WTC11 (cell line): ENCODE measurements at regions not wholly inside any gene's neighbourhood (a gene's known extent, or its start where the extent isn't known, plus 50 kb on each side); places are given as distances from the start of the nearest gene placed in this dataset.

Source experiments
- ATAC-seq: fragments of 200-7000 bp; cut with Tn5 transposase; 2 replicates; pipeline ENCODE4 v1.10.0; 2021; ENCODE audit warnings: mild to moderate bottlenecking, moderate library complexity
- CTCF ChIA-PET: fragments of 300-600 bp; sonication (Branson Sonifier 250); formaldehyde crosslinking; loops from one replicate; lab custom pipeline; 2021; ENCODE audit warnings: antibody characterized with exemption; lab: Charles Lee
- POLR2A ChIA-PET: fragments of 350-600 bp; sonication (Branson Sonifier 250); formaldehyde crosslinking; loops from one replicate; lab custom pipeline; 2021; ENCODE audit warnings: antibody characterized with exemption; lab: Charles Lee
- DNase-seq: peaks from one replicate; pipeline ENCODE4 v3.0.0; 2021; ENCODE audit warnings: low spot score
- H3K27ac Mint-ChIP-seq: 2 replicates; pipeline ENCODE4 v1.8.0; 2021; ENCODE audit warnings: mixed read lengths
- H3K27me3 Mint-ChIP-seq: 2 replicates; pipeline ENCODE4 v1.8.0; 2021; ENCODE audit warnings: low read depth, mild to moderate bottlenecking, moderate library complexity, mixed read lengths
- H3K36me3 Mint-ChIP-seq: 2 replicates; pipeline ENCODE4 v1.8.0; 2021; ENCODE audit warnings: mixed read lengths
- H3K4me1 Mint-ChIP-seq: 2 replicates; pipeline ENCODE4 v1.8.0; 2022; ENCODE audit warnings: mixed read lengths
- H3K4me3 Mint-ChIP-seq: 2 replicates; pipeline ENCODE4 v1.8.0; 2021; ENCODE audit warnings: mild to moderate bottlenecking, moderate library complexity, mixed read lengths
- H3K9me3 Mint-ChIP-seq: 2 replicates; pipeline ENCODE4 v1.8.0; 2021; ENCODE audit warnings: mixed read lengths
- AR ChIP-seq: fragments of 250-450 bp; sonication (Bioruptor Pico); IDR thresholded peaks from 2 replicates; pipeline ENCODE4 v1.9.0; 2021; ENCODE audit warnings: mild to moderate bottlenecking
- ERG ChIP-seq: fragments of 250-450 bp; sonication (Bioruptor Pico); IDR thresholded peaks from 2 replicates; pipeline ENCODE4 v1.8.0; 2021; ENCODE audit warnings: mild to moderate bottlenecking
- FOXP1 ChIP-seq: sonication (generic); formaldehyde crosslinking; IDR thresholded peaks from 2 replicates; pipeline ENCODE4 v1.8.0; 2022; ENCODE audit warnings: missing genetic modification reagents, mild to moderate bottlenecking, moderate library complexity, borderline replicate concordance
- JAZF1 ChIP-seq: fragments of 250-450 bp; sonication (Bioruptor Pico); IDR thresholded peaks from 2 replicates; pipeline ENCODE4 v1.9.0; 2021; ENCODE audit warnings: moderate library complexity, mild to moderate bottlenecking, inconsistent platforms
- KAT7 ChIP-seq: sonication (generic); formaldehyde crosslinking; IDR thresholded peaks from 2 replicates; pipeline ENCODE4 v1.8.1; 2023; ENCODE audit warnings: missing genetic modification reagents, mild to moderate bottlenecking, borderline replicate concordance
- NFATC4 ChIP-seq: fragments of 250-450 bp; sonication (Bioruptor Pico); IDR thresholded peaks from 2 replicates; pipeline ENCODE4 v1.9.0; 2021; ENCODE audit warnings: mild to moderate bottlenecking
- PREB ChIP-seq: sonication (generic); formaldehyde crosslinking; IDR thresholded peaks from 2 replicates; pipeline ENCODE4 v1.8.1; 2022; ENCODE audit warnings: mild to moderate bottlenecking, missing genetic modification reagents, moderate library complexity, borderline replicate concordance
- PRRX2 ChIP-seq: fragments of 250-450 bp; sonication (Bioruptor Pico); IDR thresholded peaks from 2 replicates; pipeline ENCODE4 v1.8.0; 2021; ENCODE audit warnings: mild to moderate bottlenecking
- RELA ChIP-seq: sonication (generic); formaldehyde crosslinking; IDR thresholded peaks from 2 replicates; pipeline ENCODE4 v1.8.1; 2022; ENCODE audit warnings: missing genetic modification reagents, mild to moderate bottlenecking, borderline replicate concordance
- SMAD4 ChIP-seq: sonication (generic); formaldehyde crosslinking; IDR thresholded peaks from 2 replicates; pipeline ENCODE4 v1.8.0; 2022; ENCODE audit warnings: mild to moderate bottlenecking, missing genetic modification reagents
- SOX15 ChIP-seq: fragments of 250-450 bp; sonication (Bioruptor Pico); IDR thresholded peaks from 2 replicates; pipeline ENCODE4 v1.9.0; 2021; ENCODE audit warnings: mild to moderate bottlenecking
- TEAD1 ChIP-seq: sonication (generic); formaldehyde crosslinking; IDR thresholded peaks from 2 replicates; pipeline ENCODE4 v1.8.0; 2022; ENCODE audit warnings: mild to moderate bottlenecking, missing genetic modification reagents
- ZNF423 ChIP-seq: fragments of 250-450 bp; sonication (Bioruptor Pico); IDR thresholded peaks from 2 replicates; pipeline ENCODE4 v2.1.2; 2022; ENCODE audit warnings: mild to moderate bottlenecking, moderate library complexity
- ZNF512 ChIP-seq: sonication (generic); formaldehyde crosslinking; IDR thresholded peaks from 2 replicates; pipeline ENCODE4 v1.8.1; 2022; ENCODE audit warnings: missing genetic modification reagents, borderline replicate concordance
- ZNF532 ChIP-seq: fragments of 250-450 bp; sonication (Bioruptor Pico); IDR thresholded peaks from 2 replicates; pipeline ENCODE4 v1.9.0; 2021; ENCODE audit warnings: mild to moderate bottlenecking, borderline replicate concordance
- TF ChIP-seq, protein P1 (sequence below): fragments of 250-450 bp; sonication (Bioruptor Pico); IDR thresholded peaks from 2 replicates; pipeline ENCODE4 v2.1.2; 2022; ENCODE audit warnings: mild to moderate bottlenecking, moderate library complexity
- TF ChIP-seq, protein P2 (sequence below): sonication (generic); formaldehyde crosslinking; IDR thresholded peaks from 2 replicates; pipeline ENCODE4 v1.8.0; 2022; ENCODE audit warnings: mild to moderate bottlenecking, missing genetic modification reagents
- TF ChIP-seq, protein P3 (sequence below): sonication (generic); formaldehyde crosslinking; IDR thresholded peaks from 2 replicates; pipeline ENCODE4 v1.8.0; 2022; ENCODE audit warnings: missing genetic modification reagents

DNA sequence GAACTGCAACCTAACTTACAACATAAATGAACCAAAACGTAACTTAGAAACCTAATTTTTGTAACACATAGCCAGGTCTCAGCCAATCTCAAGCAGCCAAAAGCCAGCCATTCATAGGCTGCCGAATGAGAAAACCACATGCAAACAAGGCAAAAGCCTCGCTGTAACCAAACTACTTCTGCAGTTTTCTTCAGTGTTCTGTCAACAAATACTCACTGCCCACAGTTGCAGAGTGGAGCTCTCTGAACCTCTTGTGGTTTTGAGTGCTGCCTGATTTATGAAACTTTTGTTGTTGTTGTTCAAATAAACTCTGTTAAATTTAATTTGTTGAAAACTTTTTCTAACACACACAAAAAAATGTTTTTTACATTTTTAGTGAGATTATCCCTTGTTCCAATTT lies 251.2 kb downstream of the PAPSS1 start:
- CTCF ChIA-PET, result interaction anchor here (0.6 kb wide), 1 partner anchor 434 kb away, joined by 3 read pairs; no protein-coding TSS in a partner anchor
- no peaks in the 10 kb centered on the region for H3K4me1 Mint-ChIP-seq
- TF ChIP-seq AR (CRISPR knock-in tag), result no peak
- POLR2A ChIA-PET, result no interaction called here
- no peaks in the 10 kb centered on the region; the same call in 1 of the 2 replicates for H3K27me3 Mint-ChIP-seq
- ATAC-seq (no peak), DNase-seq (no peak)
- no peak overlapping the region for H3K27ac Mint-ChIP-seq
- H3K36me3 Mint-ChIP-seq, result no peaks in the 10 kb centered on the region
- H3K4me3 Mint-ChIP-seq, result no peak overlapping the region
- no peaks in the 10 kb centered on the region for H3K9me3 Mint-ChIP-seq

DNA sequence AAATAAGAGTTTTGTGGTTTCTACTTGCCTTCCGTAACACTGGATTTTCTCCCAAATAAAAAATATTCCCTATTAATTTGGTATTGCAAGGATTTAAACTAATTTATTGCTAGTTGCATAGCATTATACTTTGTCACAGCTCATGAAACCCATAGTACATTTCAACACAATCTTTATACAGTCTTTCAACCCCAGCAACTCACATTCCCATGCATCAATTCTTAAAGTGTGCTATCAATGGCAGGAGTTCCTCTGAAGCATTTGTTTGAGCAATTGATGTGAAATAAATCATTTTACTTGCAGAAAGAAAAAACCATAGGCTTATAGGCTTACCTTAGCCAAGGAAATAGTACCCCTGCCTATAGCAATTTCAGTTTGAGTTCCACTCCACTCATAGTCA lies 251.9 kb downstream of the PAPSS1 start:
- no peak for DNase-seq
- TF ChIP-seq KAT7 (CRISPR knock-in tag) (no peak), ZNF512 (CRISPR knock-in tag) (no peak), ZNF532 (CRISPR knock-in tag) (no peak), RELA (CRISPR knock-in tag) (no peak), ERG (CRISPR knock-in tag) (no peak), SMAD4 (CRISPR knock-in tag) (no peak), PRRX2 (CRISPR knock-in tag) (no peak), FOXP1 (CRISPR knock-in tag) (no peak), TEAD1 (CRISPR knock-in tag) (no peak), NFATC4 (no peak), JAZF1 (CRISPR knock-in tag) (no peak), ZNF423 (CRISPR knock-in tag) (no peak), PREB (no peak), SOX15 (no peak)
- TF ChIP-seq, protein P1, sequence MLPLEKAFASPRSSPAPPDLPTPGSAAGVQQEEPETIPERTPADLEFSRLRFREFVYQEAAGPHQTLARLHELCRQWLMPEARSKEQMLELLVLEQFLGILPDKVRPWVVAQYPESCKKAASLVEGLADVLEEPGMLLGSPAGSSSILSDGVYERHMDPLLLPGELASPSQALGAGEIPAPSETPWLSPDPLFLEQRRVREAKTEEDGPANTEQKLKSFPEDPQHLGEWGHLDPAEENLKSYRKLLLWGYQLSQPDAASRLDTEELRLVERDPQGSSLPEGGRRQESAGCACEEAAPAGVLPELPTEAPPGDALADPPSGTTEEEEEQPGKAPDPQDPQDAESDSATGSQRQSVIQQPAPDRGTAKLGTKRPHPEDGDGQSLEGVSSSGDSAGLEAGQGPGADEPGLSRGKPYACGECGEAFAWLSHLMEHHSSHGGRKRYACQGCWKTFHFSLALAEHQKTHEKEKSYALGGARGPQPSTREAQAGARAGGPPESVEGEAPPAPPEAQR (CRISPR knock-in tag), result no peak
- TF ChIP-seq, protein P2, sequence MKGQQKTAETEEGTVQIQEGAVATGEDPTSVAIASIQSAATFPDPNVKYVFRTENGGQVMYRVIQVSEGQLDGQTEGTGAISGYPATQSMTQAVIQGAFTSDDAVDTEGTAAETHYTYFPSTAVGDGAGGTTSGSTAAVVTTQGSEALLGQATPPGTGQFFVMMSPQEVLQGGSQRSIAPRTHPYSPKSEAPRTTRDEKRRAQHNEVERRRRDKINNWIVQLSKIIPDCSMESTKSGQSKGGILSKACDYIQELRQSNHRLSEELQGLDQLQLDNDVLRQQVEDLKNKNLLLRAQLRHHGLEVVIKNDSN (CRISPR knock-in tag), result no peak
- TF ChIP-seq, protein P3, sequence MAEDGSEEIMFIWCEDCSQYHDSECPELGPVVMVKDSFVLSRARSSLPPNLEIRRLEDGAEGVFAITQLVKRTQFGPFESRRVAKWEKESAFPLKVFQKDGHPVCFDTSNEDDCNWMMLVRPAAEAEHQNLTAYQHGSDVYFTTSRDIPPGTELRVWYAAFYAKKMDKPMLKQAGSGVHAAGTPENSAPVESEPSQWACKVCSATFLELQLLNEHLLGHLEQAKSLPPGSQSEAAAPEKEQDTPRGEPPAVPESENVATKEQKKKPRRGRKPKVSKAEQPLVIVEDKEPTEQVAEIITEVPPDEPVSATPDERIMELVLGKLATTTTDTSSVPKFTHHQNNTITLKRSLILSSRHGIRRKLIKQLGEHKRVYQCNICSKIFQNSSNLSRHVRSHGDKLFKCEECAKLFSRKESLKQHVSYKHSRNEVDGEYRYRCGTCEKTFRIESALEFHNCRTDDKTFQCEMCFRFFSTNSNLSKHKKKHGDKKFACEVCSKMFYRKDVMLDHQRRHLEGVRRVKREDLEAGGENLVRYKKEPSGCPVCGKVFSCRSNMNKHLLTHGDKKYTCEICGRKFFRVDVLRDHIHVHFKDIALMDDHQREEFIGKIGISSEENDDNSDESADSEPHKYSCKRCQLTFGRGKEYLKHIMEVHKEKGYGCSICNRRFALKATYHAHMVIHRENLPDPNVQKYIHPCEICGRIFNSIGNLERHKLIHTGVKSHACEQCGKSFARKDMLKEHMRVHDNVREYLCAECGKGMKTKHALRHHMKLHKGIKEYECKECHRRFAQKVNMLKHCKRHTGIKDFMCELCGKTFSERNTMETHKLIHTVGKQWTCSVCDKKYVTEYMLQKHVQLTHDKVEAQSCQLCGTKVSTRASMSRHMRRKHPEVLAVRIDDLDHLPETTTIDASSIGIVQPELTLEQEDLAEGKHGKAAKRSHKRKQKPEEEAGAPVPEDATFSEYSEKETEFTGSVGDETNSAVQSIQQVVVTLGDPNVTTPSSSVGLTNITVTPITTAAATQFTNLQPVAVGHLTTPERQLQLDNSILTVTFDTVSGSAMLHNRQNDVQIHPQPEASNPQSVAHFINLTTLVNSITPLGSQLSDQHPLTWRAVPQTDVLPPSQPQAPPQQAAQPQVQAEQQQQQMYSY (CRISPR knock-in tag), result no peak

More for the DNA sequence above, 251.9 kb downstream of the PAPSS1 start:
- H3K4me1 Mint-ChIP-seq, result no peaks in the 10 kb centered on the region
- ATAC-seq, result no peak
- no peak overlapping the region for H3K27ac Mint-ChIP-seq
- CTCF ChIA-PET, result no interaction called here
- H3K9me3 Mint-ChIP-seq, result no peaks in the 10 kb centered on the region
- H3K4me3 Mint-ChIP-seq, result no peak overlapping the region
- POLR2A ChIA-PET, result no interaction called here
- no peaks in the 10 kb centered on the region; the same call in 1 of the 2 replicates for H3K27me3 Mint-ChIP-seq
- no peaks in the 10 kb centered on the region for H3K36me3 Mint-ChIP-seq
